H1 (cell line): ENCODE measurements at regions not wholly inside any gene's neighbourhood (a gene's known extent, or its start where the extent isn't known, plus 50 kb on each side); places are given as distances from the start of the nearest gene placed in this dataset.

Experiments
- CTCF ChIA-PET: fragments of 300-600 bp; sonication (Branson Sonifier 250); formaldehyde crosslinking; loops from one replicate; lab custom pipeline; 2021; ENCODE audit not compliant: partially characterized antibody; lab: Charles Lee
- POLR2A ChIA-PET: fragments of 300-600 bp; sonication (Branson Sonifier 250); formaldehyde crosslinking; loops from one replicate; lab custom pipeline; 2021; ENCODE audit warnings: inconsistent platforms; ENCODE audit not compliant: partially characterized antibody; lab: Charles Lee
- DNase-seq, 2 experiments: peaks; one replicate each; pipeline versions ENCODE4 v3.0.0 to v3.0.0-alpha.2; 2010 to 2022; ENCODE audit warnings: low spot score in 2 of 2, low read depth in 1 of 2, mixed read lengths in 1 of 2
- FAIRE-seq: peaks from 2 replicates; lab custom pipeline; 2011; peaks lifted over from hg19 to GRCh38; lab: Jason Lieb, UNC
- H2AFZ ChIP-seq: 2 replicates; pipeline ENCODE4 v1.8.1; 2012; ENCODE audit warnings: low read length, inconsistent platforms
- H2AK5ac ChIP-seq: 2 replicates; pipeline ENCODE4 v1.6.1; 2013; ENCODE audit warnings: low read depth, low read length
- H2BK120ac ChIP-seq: replicated peaks from 2 replicates; pipeline ENCODE3; 2013; ENCODE audit warnings: low read depth, low read length, inconsistent platforms
- H2BK12ac ChIP-seq: 2 replicates; pipeline ENCODE4 v1.6.1; 2013; ENCODE audit warnings: low read depth, low read length
- H2BK15ac ChIP-seq: 2 replicates; pipeline ENCODE4 v1.6.1; 2013; ENCODE audit warnings: low read length
- H2BK20ac ChIP-seq: 2 replicates; pipeline ENCODE4 v1.6.1; 2013; ENCODE audit warnings: low read length
- H2BK5ac ChIP-seq: 2 replicates; pipeline ENCODE4 v1.6.1; 2013; ENCODE audit warnings: low read depth, low read length
- H3K14ac ChIP-seq: 2 replicates; pipeline ENCODE4 v1.6.1; 2013; ENCODE audit warnings: inconsistent platforms; ENCODE audit not compliant: insufficient read length
- H3K18ac ChIP-seq: 2 replicates; pipeline ENCODE4 v1.6.1; 2013; ENCODE audit warnings: low read length; ENCODE audit errors: extremely low read depth
- H3K23ac ChIP-seq: 2 replicates; pipeline ENCODE4 v1.6.1; 2013; ENCODE audit warnings: inconsistent platforms; ENCODE audit not compliant: insufficient read length
- H3K23me2 ChIP-seq: 2 replicates; pipeline ENCODE4 v1.6.1; 2013; ENCODE audit warnings: low read depth, low read length
- H3K27ac ChIP-seq: 2 replicates; pipeline ENCODE4 v1.6.1; 2011; ENCODE audit warnings: low read depth, low read length, inconsistent platforms
- H3K27me3 ChIP-seq, 4 experiments: replicated peaks in 1 of 4; 1 replicate in 1 of 4; 2 replicates in 3 of 4; pipeline versions ENCODE4 v1.6.1 to v1.8.1; 2011 to 2013; ENCODE audit warnings: low read length in 3 of 4, mild to moderate bottlenecking in 3 of 4, inconsistent platforms in 2 of 4, mixed read lengths in 2 of 4, moderate library complexity in 1 of 4; ENCODE audit not compliant: control insufficient read depth in 3 of 4, insufficient read depth in 3 of 4; ENCODE audit errors: extremely low read depth in 1 of 4
- H3K36me3 ChIP-seq, 4 experiments: 2 replicates each; pipeline versions ENCODE4 v1.6.1 to v1.8.1; 2011 to 2013; ENCODE audit warnings: mild to moderate bottlenecking in 4 of 4, low read length in 3 of 4, moderate library complexity in 2 of 4, control low read depth in 1 of 4, inconsistent platforms in 1 of 4; ENCODE audit not compliant: insufficient read depth in 4 of 4, control insufficient read depth in 2 of 4
- H3K4ac ChIP-seq: replicated peaks from 2 replicates; pipeline ENCODE3; 2013; ENCODE audit warnings: low read length, low read depth, mixed read lengths, inconsistent platforms; ENCODE audit not compliant: insufficient read length
- H3K4me1 ChIP-seq, 4 experiments: replicated peaks in 1 of 4; 1 replicate in 1 of 4; 2 replicates in 3 of 4; pipeline versions ENCODE4 v1.6.1 to v1.8.1; 2011 to 2013; ENCODE audit warnings: low read length in 3 of 4, inconsistent platforms in 2 of 4, mixed read lengths in 1 of 4; ENCODE audit not compliant: insufficient read depth in 4 of 4, control insufficient read depth in 3 of 4
- H3K4me2 ChIP-seq, 2 experiments: 2 replicates each; pipeline versions ENCODE4 v1.6.1 to v1.8.1; 2011 to 2013; ENCODE audit warnings: low read depth in 2 of 2, low read length in 2 of 2, control low read depth in 1 of 2, inconsistent platforms in 1 of 2, mild to moderate bottlenecking in 1 of 2; ENCODE audit not compliant: insufficient read depth in 1 of 2
- H3K4me3 ChIP-seq, 4 experiments: fragments of 200-600, 300-600 bp in 1 of 4; sonication (generic), shearing (Covaris generic), sonication (Bioruptor Twin) in 1 of 4; 2 replicates each; pipeline versions ENCODE4 v1.5.1 to v1.8.1; 2011 to 2016; ENCODE audit warnings: low read length in 4 of 4, low read depth in 3 of 4, control low read depth in 2 of 4, inconsistent platforms in 2 of 4, mild to moderate bottlenecking in 2 of 4, mixed read lengths in 1 of 4, moderate library complexity in 1 of 4; ENCODE audit not compliant: insufficient read depth in 2 of 4; ENCODE audit errors: extremely low read depth in 1 of 4
- H3K56ac ChIP-seq: replicated peaks from 2 replicates; pipeline ENCODE3; 2013; ENCODE audit warnings: low read depth, mild to moderate bottlenecking, mixed read lengths, low read length, inconsistent platforms; ENCODE audit not compliant: insufficient read length
- H3K79me1 ChIP-seq: 2 replicates; pipeline ENCODE4 v1.6.1; 2013; ENCODE audit warnings: low read depth, low read length, control low read depth
- H3K79me2 ChIP-seq, 2 experiments: 2 replicates each; pipeline versions ENCODE4 v1.6.1 to v1.8.1; 2012 to 2013; ENCODE audit warnings: low read length in 2 of 2, mild to moderate bottlenecking in 2 of 2, inconsistent platforms in 1 of 2; ENCODE audit not compliant: insufficient read depth in 2 of 2, control insufficient read depth in 1 of 2
- H3K9ac ChIP-seq, 4 experiments: replicated peaks in 1 of 4; 1 replicate in 1 of 4; 2 replicates in 3 of 4; pipeline versions ENCODE4 v1.6.1 to v1.8.1; 2011 to 2013; ENCODE audit warnings: low read depth in 3 of 4, low read length in 3 of 4, control low read depth in 2 of 4, mild to moderate bottlenecking in 2 of 4, moderate library complexity in 2 of 4, inconsistent platforms in 1 of 4; ENCODE audit errors: extremely low read depth in 1 of 4
- H3K9me3 ChIP-seq, 2 experiments: 2 replicates each; pipeline versions ENCODE4 v1.6.1 to v1.8.1; 2012 to 2013; ENCODE audit warnings: mild to moderate bottlenecking in 2 of 2, moderate library complexity in 2 of 2, control low read depth in 1 of 2, inconsistent platforms in 1 of 2, low read depth in 1 of 2, low read length in 1 of 2, mixed read lengths in 1 of 2; ENCODE audit not compliant: insufficient read depth in 2 of 2
- H4K20me1 ChIP-seq, 2 experiments: replicated peaks in 1 of 2; 2 replicates each; pipeline versions ENCODE3 to v1.8.1; 2011 to 2013; ENCODE audit warnings: inconsistent platforms in 2 of 2, low read length in 2 of 2, mild to moderate bottlenecking in 1 of 2; ENCODE audit not compliant: insufficient read depth in 2 of 2, control insufficient read depth in 1 of 2
- H4K5ac ChIP-seq: 2 replicates; pipeline ENCODE4 v1.6.1; 2013; ENCODE audit warnings: low read length, low read depth, mixed read lengths, inconsistent platforms; ENCODE audit not compliant: insufficient read length
- H4K8ac ChIP-seq: 2 replicates; pipeline ENCODE4 v1.8.0; 2013; ENCODE audit warnings: mild to moderate bottlenecking, moderate library complexity, low read length, inconsistent platforms; ENCODE audit not compliant: insufficient read depth; ENCODE audit errors: extremely low read depth
- H4K91ac ChIP-seq: replicated peaks from 2 replicates; pipeline ENCODE3; 2013; ENCODE audit warnings: low read length, mixed read lengths, inconsistent platforms; ENCODE audit not compliant: insufficient read length
- BCL11A ChIP-seq, 2 experiments: IDR thresholded peaks; one replicate each; pipeline ENCODE4 v1.6.1; 2011; ENCODE audit warnings: low read depth in 2 of 2, low read length in 2 of 2, mild to moderate bottlenecking in 2 of 2
- BRCA1 ChIP-seq: IDR thresholded peaks from 2 replicates; pipeline ENCODE4 v1.6.1; 2012; ENCODE audit warnings: low read depth, low read length, improper control_type of control experiment
- CBX5 ChIP-seq: fragments of 300-800, 300-1000 bp; sonication (generic); IDR thresholded peaks from 2 replicates; pipeline ENCODE4 v1.7.1; 2016; ENCODE audit warnings: antibody characterized with exemption, low read length, low read depth
- CEBPB ChIP-seq: IDR thresholded peaks from 2 replicates; pipeline ENCODE4 v1.6.1; 2012; ENCODE audit warnings: low read depth, low read length
- CHD1 ChIP-seq: IDR thresholded peaks from 2 replicates; pipeline ENCODE4 v1.6.1; 2012; ENCODE audit warnings: low read depth, low read length, improper control_type of control experiment
- KDM1A ChIP-seq: fragments of 200-600, 300-600 bp; sonication (generic); IDR thresholded peaks from 2 replicates; pipeline ENCODE4 v1.7.1; 2016; ENCODE audit warnings: mild to moderate bottlenecking, low read length, borderline replicate concordance
- KDM5A ChIP-seq: fragments of 200-600 bp; IDR thresholded peaks from 2 replicates; pipeline ENCODE4 v1.7.1; 2012; ENCODE audit warnings: mild to moderate bottlenecking, low read length, inconsistent platforms, mixed read lengths
- USF2 ChIP-seq: IDR thresholded peaks from 2 replicates; pipeline ENCODE4 v1.6.1; 2011; ENCODE audit warnings: low read length, improper control_type of control experiment
- ZNF274 ChIP-seq: IDR thresholded peaks from 2 replicates; pipeline ENCODE4 v1.7.0; 2012; ENCODE audit warnings: low read length, borderline replicate concordance; ENCODE audit errors: extremely low read depth
- WGBS, 2 experiments: shearing (Covaris generic) in 1 of 2; methylation state at CpG; one replicate each; pipeline versions ENCODE4 v1.1.6 to v1.1.7; 2013 to 2015; ENCODE audit warnings: low lambda C conversion rate in 2 of 2, mixed read lengths in 2 of 2, inconsistent platforms in 1 of 2, low coverage in 1 of 2, missing lambda C conversion rate in 1 of 2; ENCODE audit not compliant: insufficient replicate concordance in 2 of 2, insufficient coverage in 1 of 2, insufficient read length in 1 of 2; ENCODE audit errors: extremely low coverage in 1 of 2, missing lambda C conversion rate in 1 of 2; 5-methylcytosine and 5-hydroxymethylcytosine counted together

GRCh38 chr7:108808549-108809266 is 239.0 kb downstream of the DNAJB9 start:
- H3K4me3 ChIP-seq = no peak overlapping the region
- no peaks in the 10 kb centered on the region for H3K79me2 ChIP-seq
- H4K91ac ChIP-seq = no peak overlapping the region
- no peak overlapping the region for H3K56ac ChIP-seq
- H4K8ac ChIP-seq = no peak overlapping the region
- no peak overlapping the region for H3K9ac ChIP-seq
- no peaks in the 10 kb centered on the region for H3K36me3 ChIP-seq
- H4K5ac ChIP-seq = no peak overlapping the region
- no peak overlapping the region for H2BK120ac ChIP-seq
- no peak overlapping the region for H3K18ac ChIP-seq
- CTCF ChIA-PET = no interaction called here
- no peak overlapping the region for H3K23ac ChIP-seq
- H3K4me2 ChIP-seq = no peak overlapping the region
- FAIRE-seq (no peak), DNase-seq (no peak)
- no peaks in the 10 kb centered on the region for H3K4me1 ChIP-seq
- POLR2A ChIA-PET = no interaction called here
- H3K9me3 ChIP-seq = peaks cover 0 to 4% of the 10 kb centered on the region in 2 experiments; a peak in 1 of 4 replicates
- no peak overlapping the region for H3K27ac ChIP-seq
- H3K4ac ChIP-seq = no peak overlapping the region
- H3K27me3 ChIP-seq = no peaks in the 10 kb centered on the region
- TF ChIP-seq BRCA1 = no peak
- no peak for TF ChIP-seq USF2
- TF ChIP-seq CBX5 = no peak
- no peak for TF ChIP-seq CHD1
- no peak for TF ChIP-seq CEBPB
- no peak for TF ChIP-seq BCL11A (IDR thresholded peaks at IDR 0.05; ENCODE audit: low read depth in 2 of 2, low read length in 2 of 2)
- no peak for TF ChIP-seq ZNF274
- TF ChIP-seq KDM1A = no peak
- no peak for TF ChIP-seq KDM5A
- TF ChIP-seq, all 59 proteins: peak for 0
- no peak overlapping the region for H2BK20ac ChIP-seq
- H2BK5ac ChIP-seq = no peak overlapping the region
- H3K79me1 ChIP-seq = no peaks in the 10 kb centered on the region
- no peaks in the 10 kb centered on the region for H3K23me2 ChIP-seq
- 77% methylated on average over 1 of the region's 1 CpG; no CpG with 5 or more reads in 1 of the 2 experiments for whole genome bisulfite sequencing, 2 experiments
- no peaks in the 10 kb centered on the region for H4K20me1 ChIP-seq
- no peak overlapping the region for H2BK15ac ChIP-seq
- H2AFZ ChIP-seq = no peak overlapping the region
- H2BK12ac ChIP-seq = no peak overlapping the region
- no peak overlapping the region for H2AK5ac ChIP-seq
- no peak overlapping the region for H3K14ac ChIP-seq
